ENCODE measurements at regions not wholly inside any gene's neighbourhood (a gene's known extent, or its start where the extent isn't known, plus 50 kb on each side); places are given as distances from the start of the nearest gene placed in this dataset.

GRCh38 chr16:85458968-85459367, 154.2 kb upstream of the GSE1 start:
- Histone ChIP-seq H3K27me3 (no peaks in the 10 kb centered on the region), H3K4me1 (peaks cover 26 to 31% of the 10 kb centered on the region in 2 donors), H3K27ac (peak overlapping the region in 2 of 4 donors; percentile 39 to 72), H3K4me3 (no peak overlapping the region), H3K9me3 (no peaks in the 10 kb centered on the region), H3K36me3 (no peaks in the 10 kb centered on the region)
- DNase-seq, result no peak
- TF ChIP-seq POLR2A (IDR thresholded peaks at IDR 0.05) (no peak), CTCF (IDR thresholded peaks at IDR 0.05 in 4 of 5, conservative IDR thresholded peaks at IDR 0.05 in 1 of 5) (no peak)
- in situ Hi-C loops (cut with MboI; ENCODE audit: low sequenced_read_pairs in 4 of 4), result no loop called here
- intact Hi-C loops (cut with DNase I; ENCODE audit: low total_unique reads), result no loop called here
- no peak for ATAC-seq

GRCh38 chr16:85459529-85460251, 153.4 kb upstream of the GSE1 start:
- Histone ChIP-seq H3K36me3 (no peaks in the 10 kb centered on the region), H3K27ac (peak overlapping the region; percentile 39 to 72 (median 64)), H3K4me1 (peaks cover 26 to 31% of the 10 kb centered on the region in 2 donors), H3K27me3 (no peaks in the 10 kb centered on the region), H3K4me3 (no peak overlapping the region), H3K9me3 (no peaks in the 10 kb centered on the region)
- ATAC-seq (peak; percentile 59 to 66), DNase-seq (peak; percentile 44 to 77)
- TF ChIP-seq CTCF (IDR thresholded peaks at IDR 0.05 in 4 of 5, conservative IDR thresholded peaks at IDR 0.05 in 1 of 5) (no peak), POLR2A (IDR thresholded peaks at IDR 0.05) (no peak)
- in situ Hi-C loops (cut with MboI; ENCODE audit: low sequenced_read_pairs in 4 of 4), result no loop called here
- intact Hi-C loops (cut with DNase I; ENCODE audit: low total_unique reads), result loop anchor here (5.0 kb wide), 1 partner anchor 98 kb away; no protein-coding TSS in a partner anchor

GRCh38 chr16:85460252-85461021, 152.7 kb upstream of the GSE1 start:
- peak; percentile 10 to 14 for ATAC-seq
- in situ Hi-C loops (cut with MboI; ENCODE audit: low sequenced_read_pairs in 4 of 4) (no loop called here), intact Hi-C loops (cut with DNase I; ENCODE audit: low total_unique reads) (loop anchor here (5.0 kb wide), 1 partner anchor 97 kb away; no protein-coding TSS in a partner anchor)
- Histone ChIP-seq H3K9me3 (no peaks in the 10 kb centered on the region), H3K4me1 (peaks cover 29 to 36% of the 10 kb centered on the region in 2 donors), H3K36me3 (no peaks in the 10 kb centered on the region), H3K4me3 (no peak overlapping the region), H3K27ac (peak overlapping the region; percentile 39 to 72 (median 64)), H3K27me3 (no peaks in the 10 kb centered on the region)
- TF ChIP-seq POLR2A (IDR thresholded peaks at IDR 0.05) (no peak), CTCF (IDR thresholded peaks at IDR 0.05 in 4 of 5, conservative IDR thresholded peaks at IDR 0.05 in 1 of 5) (no peak)
- DNase-seq, result peak in 1 of 2 donors; percentile 42

- peak overlapping the region; percentile 42 to 72 (median 64) for H3K27ac ChIP-seq
Observed at GRCh38 chr16:85461022-85461813, 151.9 kb upstream of the GSE1 start.

More at GRCh38 chr16:85461022-85461813, 151.9 kb upstream of the GSE1 start:
- peak; percentile 16 to 54 for ATAC-seq
- Histone ChIP-seq H3K36me3 (no peaks in the 10 kb centered on the region), H3K27me3 (no peaks in the 10 kb centered on the region), H3K9me3 (no peaks in the 10 kb centered on the region), H3K4me1 (peaks cover 37 to 44% of the 10 kb centered on the region in 2 donors), H3K4me3 (peak overlapping the region in 3 of 4 donors; percentile 39 to 42 (median 42))
- in situ Hi-C loops (cut with MboI; ENCODE audit: low sequenced_read_pairs in 4 of 4), result no loop called here
- intact Hi-C loops (cut with DNase I; ENCODE audit: low total_unique reads), result loop anchor here (5.0 kb wide), 1 partner anchor 96 kb away; no protein-coding TSS in a partner anchor
- peak in 1 of 2 donors; percentile 66 for DNase-seq
- TF ChIP-seq CTCF (IDR thresholded peaks at IDR 0.05 in 4 of 5, conservative IDR thresholded peaks at IDR 0.05 in 1 of 5) (no peak), POLR2A (IDR thresholded peaks at IDR 0.05) (peak in 1 of 2 donors; percentile 22)
